GM18517 (cell line): ENCODE measurements at regions not wholly inside any gene's neighbourhood (a gene's known extent, or its start where the extent isn't known, plus 50 kb on each side); places are given as distances from the start of the nearest gene placed in this dataset.

Source experiments
- ATAC-seq: cut with Tn5 transposase; IDR thresholded peaks from one replicate; pipeline ENCODE4 v1.9.1; 2021; ENCODE audit warnings: mild to moderate bottlenecking, moderate library complexity; ENCODE audit not compliant: unreplicated experiment

GRCh38 chr4:42328978-42329377, 68.3 kb upstream of the SHISA3 start:
- ATAC-seq: no peak

DNA sequence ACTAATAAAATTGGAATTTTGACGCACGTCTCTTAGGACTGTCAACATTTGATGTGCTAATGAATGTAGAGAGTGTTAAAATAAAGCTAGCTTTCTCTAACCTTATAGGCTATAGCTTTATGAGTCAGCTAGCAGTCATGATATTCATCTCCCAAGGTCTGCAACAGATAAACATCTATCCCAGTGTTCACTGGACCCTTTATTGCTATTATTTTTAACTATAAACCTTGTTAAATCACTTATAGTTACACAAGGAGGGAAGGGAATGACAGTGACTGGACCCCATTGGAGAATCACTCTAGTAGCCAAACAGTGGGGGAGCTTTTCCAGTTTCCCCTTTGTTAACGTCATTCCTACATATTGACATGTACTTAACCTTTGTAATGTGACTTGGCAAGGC, 67.9 kb upstream of the SHISA3 start:
- ATAC-seq: no peak

DNA sequence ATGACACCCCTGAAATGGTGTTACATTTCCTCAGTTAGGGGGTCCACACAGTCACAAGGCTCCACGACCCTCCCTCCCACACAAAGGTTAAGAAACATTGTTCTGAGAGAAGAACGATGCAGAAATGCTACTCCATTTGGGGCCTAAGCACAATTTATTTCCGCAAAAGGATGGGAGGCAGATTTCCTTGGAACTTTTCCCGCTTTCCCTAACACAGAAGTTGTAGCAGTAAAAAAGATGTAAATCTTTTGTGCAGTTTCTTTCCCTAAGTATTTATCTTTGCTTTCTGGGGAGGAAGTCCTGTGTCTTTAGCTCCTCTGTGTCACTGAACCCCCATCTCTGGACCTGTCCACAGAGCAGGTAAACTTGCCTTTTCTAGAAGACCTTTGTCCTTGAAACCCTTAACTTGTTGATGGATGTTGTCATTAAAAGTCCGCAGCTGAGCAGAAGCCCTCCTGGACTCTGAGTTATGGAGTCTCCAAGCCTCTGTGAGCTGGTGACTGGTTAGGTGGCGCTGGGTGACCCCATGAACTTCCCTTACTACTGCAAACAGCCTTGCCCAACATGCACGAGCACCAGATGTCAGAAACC, 67.2 kb upstream of the SHISA3 start:
- no peak for ATAC-seq

DNA sequence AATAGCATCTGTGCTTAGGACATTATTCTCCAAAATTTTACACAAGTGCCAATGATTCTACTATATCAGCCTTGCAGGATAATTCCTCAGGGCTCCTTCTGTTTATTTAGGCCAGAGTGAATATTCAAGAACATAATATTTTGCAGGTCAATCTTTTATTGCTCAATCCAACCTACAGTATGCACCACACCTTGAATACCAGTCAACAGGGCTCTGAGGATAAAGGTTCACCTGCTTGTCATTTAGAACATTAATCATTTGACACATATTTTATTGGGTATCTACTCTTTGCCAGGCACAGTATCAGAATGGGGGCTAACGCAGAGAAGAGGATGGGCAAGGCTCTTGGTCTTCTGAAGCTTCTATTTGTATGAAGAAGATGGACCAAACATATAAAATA, 66.2 kb upstream of the SHISA3 start:
- no peak for ATAC-seq

DNA sequence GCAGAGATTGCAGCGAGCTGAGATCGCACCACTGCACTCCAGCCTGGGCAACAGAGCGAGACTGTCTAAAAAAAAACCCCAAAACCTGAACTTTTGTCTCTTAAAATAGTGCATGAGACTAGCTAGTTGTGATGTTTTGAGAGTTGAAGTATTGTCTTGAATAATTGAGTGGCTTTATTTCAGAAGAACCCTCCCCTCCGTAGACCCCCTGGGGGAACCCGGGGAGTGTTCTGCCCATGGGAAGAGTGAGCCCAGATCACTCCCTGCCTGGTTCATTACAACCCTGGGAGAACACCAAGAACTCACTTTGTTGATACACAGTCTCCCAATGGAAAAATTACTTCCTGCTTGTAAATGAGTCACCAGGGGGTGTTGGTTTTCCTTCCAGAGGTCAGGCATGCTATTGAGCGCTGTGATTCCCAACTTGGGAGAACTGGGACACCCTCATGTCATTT, 65.3 kb upstream of the SHISA3 start:
- no peak for ATAC-seq

GRCh38 chr4:42339935-42340406, 57.3 kb upstream of the SHISA3 start:
- no peak for ATAC-seq

GRCh38 chr4:42341518-42342026, 55.7 kb upstream of the SHISA3 start:
- no peak for ATAC-seq

GRCh38 chr4:42342459-42342858, 54.8 kb upstream of the SHISA3 start:
- ATAC-seq: no peak

GRCh38 chr4:42344309-42344708, 53.0 kb upstream of the SHISA3 start:
- no peak for ATAC-seq

GRCh38 chr4:42344749-42345148, 52.5 kb upstream of the SHISA3 start:
- ATAC-seq: no peak

DNA sequence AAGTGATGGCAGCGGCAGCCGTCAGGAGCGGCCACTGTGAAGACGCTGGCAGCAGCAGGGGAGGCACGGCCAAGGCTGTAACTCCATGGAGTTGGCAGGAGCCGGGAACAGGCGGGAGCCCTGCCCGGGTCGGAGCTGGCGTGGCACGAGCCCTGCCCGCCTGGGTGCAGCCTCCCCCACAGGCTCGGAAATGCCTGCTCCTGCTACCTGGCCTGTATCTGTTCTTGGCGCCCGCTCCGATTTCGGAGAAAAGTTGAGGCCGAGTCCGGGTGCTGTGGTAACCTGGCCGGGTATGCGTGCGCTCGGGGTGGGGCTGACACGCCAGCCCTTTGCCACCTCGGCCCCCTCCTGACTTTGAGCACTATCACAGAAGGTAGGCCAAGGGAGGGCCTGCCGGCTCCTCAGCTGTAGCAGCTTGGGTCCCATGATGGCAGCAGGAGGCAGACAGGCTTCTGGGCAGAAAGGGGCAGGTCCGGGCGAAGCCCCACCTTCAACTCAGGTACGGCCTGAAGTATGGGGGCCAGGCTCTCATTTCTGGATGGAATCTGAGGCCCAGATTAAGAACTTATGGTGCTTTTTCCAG, 51.2 kb upstream of the SHISA3 start:
- no peak for ATAC-seq

DNA sequence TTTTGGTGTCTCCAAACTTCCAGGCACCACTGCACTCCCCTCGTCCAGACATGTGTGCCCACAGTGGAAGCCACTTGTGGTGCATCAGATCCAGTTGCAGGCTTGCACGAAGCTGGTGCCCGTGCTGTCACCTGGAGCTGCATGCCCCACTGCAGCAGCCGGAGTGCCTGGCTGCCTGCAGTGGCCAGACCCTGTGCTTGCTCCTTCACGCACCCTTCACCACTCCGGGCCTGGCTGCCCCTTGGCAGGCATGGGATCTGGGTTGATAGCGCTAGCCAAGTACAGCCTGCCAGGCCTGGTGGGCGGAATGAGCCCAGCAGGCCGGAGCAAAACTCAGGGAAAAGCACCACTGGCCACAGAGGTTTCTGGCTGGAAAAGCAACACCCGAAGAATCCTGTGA, 50.2 kb upstream of the SHISA3 start:
- no peak for ATAC-seq
